Fibroblast of lung (primary cell): ENCODE measurements at regions not wholly inside any gene's neighbourhood (a gene's known extent, or its start where the extent isn't known, plus 50 kb on each side); places are given as distances from the start of the nearest gene placed in this dataset.

Experiments
- DNase-seq, 2 donors: peaks; one replicate each; pipeline versions ENCODE4 v3.0.0 to v3.0.0-alpha.2; 2010; ENCODE audit warnings: low read depth in 2 of 2
- H2AFZ ChIP-seq: 2 replicates; pipeline ENCODE4 v1.5.1; 2012; ENCODE audit warnings: low read length, control low read depth, inconsistent platforms
- H3K27ac ChIP-seq: 2 replicates; pipeline ENCODE4 v1.5.1; 2011; ENCODE audit warnings: low read length, control low read depth; ENCODE audit not compliant: insufficient read depth
- H3K27me3 ChIP-seq: 2 replicates; pipeline ENCODE4 v1.5.1; 2011; ENCODE audit warnings: mild to moderate bottlenecking, low read length; ENCODE audit not compliant: control insufficient read depth, insufficient read depth
- H3K36me3 ChIP-seq: 2 replicates; pipeline ENCODE4 v1.5.1; 2011; ENCODE audit warnings: low read length; ENCODE audit not compliant: control insufficient read depth, insufficient read depth
- H3K4me1 ChIP-seq: 2 replicates; pipeline ENCODE4 v1.5.1; 2011; ENCODE audit warnings: low read length; ENCODE audit not compliant: control insufficient read depth, insufficient read depth; ENCODE audit errors: extremely low read depth
- H3K4me2 ChIP-seq: 2 replicates; pipeline ENCODE4 v1.5.1; 2011; ENCODE audit warnings: low read length, control low read depth; ENCODE audit not compliant: insufficient read depth; ENCODE audit errors: extremely low read depth
- H3K4me3 ChIP-seq, 4 experiments: fragments of 200-600 bp in 1 of 4; sonication (generic) in 1 of 4; replicated peaks in 1 of 4; 2 replicates each; pipeline ENCODE4 v1.5.1; 2011 to 2016; ENCODE audit warnings: low read length in 4 of 4, low read depth in 3 of 4, mild to moderate bottlenecking in 3 of 4, control low read depth in 2 of 4, inconsistent platforms in 1 of 4, mixed read lengths in 1 of 4; ENCODE audit not compliant: insufficient read depth in 1 of 4; ENCODE audit errors: control extremely low read depth in 1 of 4
- H3K79me2 ChIP-seq: 2 replicates; pipeline ENCODE4 v1.5.1; 2012; ENCODE audit warnings: mild to moderate bottlenecking, low read length, inconsistent platforms; ENCODE audit not compliant: control insufficient read depth, insufficient read depth
- H3K9ac ChIP-seq: 2 replicates; pipeline ENCODE4 v1.5.1; 2011; ENCODE audit warnings: mild to moderate bottlenecking, low read length, control low read depth; ENCODE audit not compliant: insufficient read depth
- H3K9me3 ChIP-seq: 2 replicates; pipeline ENCODE4 v1.5.1; 2012; ENCODE audit warnings: low read depth, low read length; ENCODE audit not compliant: control insufficient read depth, insufficient read depth
- H4K20me1 ChIP-seq: 2 replicates; pipeline ENCODE4 v1.5.1; 2011; ENCODE audit warnings: low read length; ENCODE audit not compliant: control insufficient read depth, insufficient read depth; ENCODE audit errors: extremely low read depth
- EZH2 ChIP-seq: IDR thresholded peaks from 2 replicates; pipeline ENCODE4 v1.5.1; 2012; ENCODE audit warnings: low read length, control low read depth, mild to moderate bottlenecking; ENCODE audit errors: missing control alignments
- TF ChIP-seq, protein P1 (sequence below), 2 donors: IDR thresholded peaks in 1 of 2; conservative IDR thresholded peaks in 1 of 2; 1 replicate in 1 of 2; 2 replicates in 1 of 2; pipeline ENCODE4 v1.5.1; 2011 to 2012; ENCODE audit warnings: low read length in 2 of 2, control low read depth in 1 of 2, inconsistent platforms in 1 of 2, low read depth in 1 of 2, mild to moderate bottlenecking in 1 of 2

DNA sequence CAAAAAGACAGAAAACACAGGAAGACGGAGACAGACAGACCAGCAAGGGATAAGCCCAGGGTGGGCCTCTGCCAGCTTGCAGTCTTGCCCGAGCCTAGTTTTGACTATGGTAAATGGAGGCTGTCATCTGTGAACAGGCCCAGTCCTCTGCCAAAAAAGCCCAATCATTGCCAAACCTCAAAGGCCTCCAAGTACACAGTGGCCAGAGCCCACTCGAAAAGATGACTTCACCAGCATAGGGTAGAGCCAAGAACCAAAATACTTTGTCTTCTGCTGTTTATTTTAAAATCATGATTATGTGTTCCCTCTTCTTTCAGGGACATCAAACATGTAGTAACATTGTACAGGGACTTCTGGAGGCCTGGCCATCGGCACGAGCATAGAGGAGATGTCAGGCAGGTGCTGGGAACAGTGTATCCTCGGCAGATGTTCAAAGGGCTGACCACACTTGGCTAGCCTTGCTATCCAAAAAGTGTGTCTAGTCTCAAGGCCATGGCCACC, 66.0 kb downstream of the TTC32 start:
- Histone ChIP-seq H2AFZ (no peak overlapping the region), H3K27ac (no peak overlapping the region), H3K36me3 (no peaks in the 10 kb centered on the region), H3K4me2 (no peak overlapping the region), H3K9ac (no peak overlapping the region), H4K20me1 (no peaks in the 10 kb centered on the region), H3K4me3 (no peak overlapping the region), H3K9me3 (no peaks in the 10 kb centered on the region), H3K79me2 (no peaks in the 10 kb centered on the region), H3K27me3 (peaks cover 5% of the 10 kb centered on the region), H3K4me1 (no peaks in the 10 kb centered on the region)
- no peak for TF ChIP-seq EZH2
- TF ChIP-seq, protein P1, sequence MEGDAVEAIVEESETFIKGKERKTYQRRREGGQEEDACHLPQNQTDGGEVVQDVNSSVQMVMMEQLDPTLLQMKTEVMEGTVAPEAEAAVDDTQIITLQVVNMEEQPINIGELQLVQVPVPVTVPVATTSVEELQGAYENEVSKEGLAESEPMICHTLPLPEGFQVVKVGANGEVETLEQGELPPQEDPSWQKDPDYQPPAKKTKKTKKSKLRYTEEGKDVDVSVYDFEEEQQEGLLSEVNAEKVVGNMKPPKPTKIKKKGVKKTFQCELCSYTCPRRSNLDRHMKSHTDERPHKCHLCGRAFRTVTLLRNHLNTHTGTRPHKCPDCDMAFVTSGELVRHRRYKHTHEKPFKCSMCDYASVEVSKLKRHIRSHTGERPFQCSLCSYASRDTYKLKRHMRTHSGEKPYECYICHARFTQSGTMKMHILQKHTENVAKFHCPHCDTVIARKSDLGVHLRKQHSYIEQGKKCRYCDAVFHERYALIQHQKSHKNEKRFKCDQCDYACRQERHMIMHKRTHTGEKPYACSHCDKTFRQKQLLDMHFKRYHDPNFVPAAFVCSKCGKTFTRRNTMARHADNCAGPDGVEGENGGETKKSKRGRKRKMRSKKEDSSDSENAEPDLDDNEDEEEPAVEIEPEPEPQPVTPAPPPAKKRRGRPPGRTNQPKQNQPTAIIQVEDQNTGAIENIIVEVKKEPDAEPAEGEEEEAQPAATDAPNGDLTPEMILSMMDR (conservative IDR thresholded peaks at IDR 0.05 in 1 of 2, IDR thresholded peaks at IDR 0.05 in 1 of 2; ENCODE audit: low read depth in 1 of 2, low read length in 2 of 2) = no peak
- peak; percentile 54 to 76 for DNase-seq

DNA sequence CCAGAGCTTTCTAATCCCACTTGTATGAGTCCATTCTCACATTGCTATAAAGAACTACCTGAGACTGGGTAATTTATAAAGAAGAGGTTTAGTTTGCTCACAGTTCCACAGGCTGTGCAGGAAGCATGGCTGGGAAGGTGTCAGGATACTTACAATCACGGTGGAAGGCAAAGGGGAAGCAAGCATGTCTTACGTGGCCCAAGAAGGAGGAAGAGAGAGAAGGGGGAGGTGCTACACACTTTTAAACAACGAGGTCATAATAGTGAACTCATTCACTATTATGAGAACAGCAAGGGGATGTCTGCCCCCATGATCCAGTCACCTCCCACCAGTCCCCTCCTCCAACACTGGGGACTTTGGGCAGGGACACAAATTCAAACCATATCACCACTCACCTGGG, 67.8 kb downstream of the TTC32 start:
- Histone ChIP-seq H3K4me1 (no peaks in the 10 kb centered on the region), H3K9me3 (no peaks in the 10 kb centered on the region), H3K36me3 (no peaks in the 10 kb centered on the region), H3K4me3 (no peak overlapping the region), H3K27me3 (peaks cover 2% of the 10 kb centered on the region), H3K27ac (no peak overlapping the region), H3K9ac (no peak overlapping the region), H4K20me1 (no peaks in the 10 kb centered on the region), H2AFZ (no peak overlapping the region), H3K4me2 (no peak overlapping the region), H3K79me2 (no peaks in the 10 kb centered on the region)
- DNase-seq = no peak
- TF ChIP-seq, protein P1 (conservative IDR thresholded peaks at IDR 0.05 in 1 of 2, IDR thresholded peaks at IDR 0.05 in 1 of 2; ENCODE audit: low read depth in 1 of 2, low read length in 2 of 2) = no peak
- TF ChIP-seq EZH2 = no peak

DNA sequence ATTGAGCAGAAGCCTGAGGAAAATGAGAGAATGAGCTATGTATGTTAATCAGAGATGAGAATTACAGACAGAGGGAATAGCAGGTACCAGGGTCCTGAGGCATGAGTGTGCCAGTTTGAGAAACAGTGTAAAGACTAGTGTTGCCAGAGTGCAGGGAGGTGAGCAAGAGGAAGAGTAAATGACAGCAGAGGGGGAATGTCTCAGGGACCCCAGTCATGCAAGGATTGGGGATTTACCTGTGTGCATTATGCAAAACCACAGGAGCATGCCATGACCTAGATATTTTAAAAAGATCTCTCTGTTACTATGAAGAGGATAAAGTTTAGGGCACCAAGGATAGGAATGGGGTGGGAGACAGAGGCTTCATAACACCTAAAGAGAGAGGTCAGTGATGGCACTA, 72.1 kb downstream of the TTC32 start:
- no peaks in the 10 kb centered on the region for H3K9me3 ChIP-seq

More for the DNA sequence above, 72.1 kb downstream of the TTC32 start:
- Histone ChIP-seq H3K4me1 (no peaks in the 10 kb centered on the region), H3K9ac (no peak overlapping the region), H3K4me2 (no peak overlapping the region), H4K20me1 (no peaks in the 10 kb centered on the region), H3K79me2 (no peaks in the 10 kb centered on the region), H3K36me3 (no peaks in the 10 kb centered on the region), H3K27me3 (peaks cover 2% of the 10 kb centered on the region), H3K27ac (no peak overlapping the region), H3K4me3 (no peak overlapping the region), H2AFZ (no peak overlapping the region)
- TF ChIP-seq EZH2 = no peak
- TF ChIP-seq, protein P1 (conservative IDR thresholded peaks at IDR 0.05 in 1 of 2, IDR thresholded peaks at IDR 0.05 in 1 of 2; ENCODE audit: low read depth in 1 of 2, low read length in 2 of 2) = no peak
- no peak for DNase-seq
